ENCODE measurements at regions not wholly inside any gene's neighbourhood (a gene's known extent, or its start where the extent isn't known, plus 50 kb on each side); places are given as distances from the start of the nearest gene placed in this dataset.

- Histone ChIP-seq H3K4me1 (ENCODE audit: low read length) (no peaks in the 10 kb centered on the region), H3K9me3 (replicated peaks; ENCODE audit: insufficient read depth, low read length) (no peaks in the 10 kb centered on the region), H3K36me3 (replicated peaks; ENCODE audit: insufficient read depth, low read length) (no peaks in the 10 kb centered on the region), H3K27me3 (replicated peaks; ENCODE audit: insufficient read depth, low read length) (no peaks in the 10 kb centered on the region), H3K79me2 (ENCODE audit: low read length) (no peaks in the 10 kb centered on the region), H3K9ac (ENCODE audit: low read length) (no peak overlapping the region), H3K4me2 (ENCODE audit: low read depth, low read length) (no peak overlapping the region), H3K27ac (ENCODE audit: low read length) (no peak overlapping the region), H4K20me1 (ENCODE audit: insufficient read depth, low read length) (no peaks in the 10 kb centered on the region), H3K4me3 (ENCODE audit: low read length) (no peak overlapping the region), H3F3A (ENCODE audit: insufficient read depth, low read length) (no peaks in the 10 kb centered on the region), H2AFZ (ENCODE audit: low read length) (no peak overlapping the region), H3K9me2 (replicated peaks; ENCODE audit: insufficient read depth, low read length) (no peaks in the 10 kb centered on the region)
- no peak for TF ChIP-seq EZH2 (optimal IDR thresholded peaks at IDR 0.05; ENCODE audit: low read depth, low read length)
- TF ChIP-seq CTCF (IDR thresholded peaks at IDR 0.05; ENCODE audit: low read length) = no peak
- TF ChIP-seq EZH2phosphoT487 (IDR thresholded peaks at IDR 0.05; ENCODE audit: low read length) = no peak
- no peak for DNase-seq
Measured at GRCh38 chr3:152185891-152186630, 82.7 kb upstream of the MBNL1 start.

DNA sequence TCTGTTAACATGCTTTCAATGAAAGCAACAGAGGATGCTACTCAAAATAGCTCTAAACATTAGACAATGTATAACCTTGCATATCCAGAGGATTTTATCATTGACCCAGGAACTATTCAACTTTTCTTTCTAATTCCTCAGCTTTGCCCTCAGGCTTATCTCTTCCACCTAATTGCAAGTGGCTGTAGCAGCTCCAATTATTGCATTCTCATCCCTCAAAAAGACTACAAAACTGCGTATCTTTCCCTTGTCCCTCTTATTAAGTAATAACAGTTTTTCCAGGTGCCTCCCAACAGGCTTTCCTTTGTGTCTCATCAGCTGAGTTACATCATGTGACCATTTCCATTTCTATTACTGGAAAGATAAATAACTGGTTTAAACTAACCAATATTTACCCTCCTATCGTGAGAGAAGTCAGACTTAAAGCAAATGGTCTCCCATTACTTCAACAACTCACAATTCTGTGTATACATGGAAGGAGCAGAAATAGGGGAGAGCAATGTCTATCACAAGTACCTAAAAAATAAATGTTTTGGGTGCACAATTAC, 78.0 kb upstream of the MBNL1 start:
- Histone ChIP-seq H3K4me1 (ENCODE audit: low read length) (peaks cover 15% of the 10 kb centered on the region), H3K9me3 (replicated peaks; ENCODE audit: insufficient read depth, low read length) (no peaks in the 10 kb centered on the region), H3K9ac (ENCODE audit: low read length) (no peak overlapping the region), H4K20me1 (ENCODE audit: insufficient read depth, low read length) (no peaks in the 10 kb centered on the region), H3F3A (ENCODE audit: insufficient read depth, low read length) (peaks cover 23% of the 10 kb centered on the region), H3K36me3 (replicated peaks; ENCODE audit: insufficient read depth, low read length) (no peaks in the 10 kb centered on the region), H3K27ac (ENCODE audit: low read length) (no peak overlapping the region), H2AFZ (ENCODE audit: low read length) (no peak overlapping the region), H3K27me3 (replicated peaks; ENCODE audit: insufficient read depth, low read length) (no peaks in the 10 kb centered on the region), H3K4me2 (ENCODE audit: low read depth, low read length) (no peak overlapping the region), H3K9me2 (replicated peaks; ENCODE audit: insufficient read depth, low read length) (no peaks in the 10 kb centered on the region), H3K79me2 (ENCODE audit: low read length) (peaks cover 3% of the 10 kb centered on the region), H3K4me3 (ENCODE audit: low read length) (no peak overlapping the region)
- no peak for DNase-seq
- TF ChIP-seq EZH2 (optimal IDR thresholded peaks at IDR 0.05; ENCODE audit: low read depth, low read length) (no peak), EZH2phosphoT487 (IDR thresholded peaks at IDR 0.05; ENCODE audit: low read length) (no peak), CTCF (IDR thresholded peaks at IDR 0.05; ENCODE audit: low read length) (no peak)

GRCh38 chr3:152192050-152192449, 76.7 kb upstream of the MBNL1 start:
- H3K27me3 ChIP-seq (replicated peaks; ENCODE audit: insufficient read depth, low read length) = no peaks in the 10 kb centered on the region
- H3K4me1 ChIP-seq (ENCODE audit: low read length) = peaks cover 20% of the 10 kb centered on the region
- no peak overlapping the region for H3K27ac ChIP-seq (ENCODE audit: low read length)
- no peaks in the 10 kb centered on the region for H4K20me1 ChIP-seq (ENCODE audit: insufficient read depth, low read length)
- H3K9ac ChIP-seq (ENCODE audit: low read length) = no peak overlapping the region
- H3K4me3 ChIP-seq (ENCODE audit: low read length) = no peak overlapping the region
- peaks cover 10% of the 10 kb centered on the region for H3K79me2 ChIP-seq (ENCODE audit: low read length)
- H2AFZ ChIP-seq (ENCODE audit: low read length) = no peak overlapping the region
- H3K9me3 ChIP-seq (replicated peaks; ENCODE audit: insufficient read depth, low read length) = no peaks in the 10 kb centered on the region
- no peak for DNase-seq
- no peak overlapping the region for H3K4me2 ChIP-seq (ENCODE audit: low read depth, low read length)
- H3K9me2 ChIP-seq (replicated peaks; ENCODE audit: insufficient read depth, low read length) = no peaks in the 10 kb centered on the region
- TF ChIP-seq CTCF (IDR thresholded peaks at IDR 0.05; ENCODE audit: low read length) (no peak), EZH2phosphoT487 (IDR thresholded peaks at IDR 0.05; ENCODE audit: low read length) (no peak), EZH2 (optimal IDR thresholded peaks at IDR 0.05; ENCODE audit: low read depth, low read length) (no peak)
- H3K36me3 ChIP-seq (replicated peaks; ENCODE audit: insufficient read depth, low read length) = no peaks in the 10 kb centered on the region
- peaks cover 29% of the 10 kb centered on the region for H3F3A ChIP-seq (ENCODE audit: insufficient read depth, low read length)

Measured in MM.1S (cell line).